Activated CD4-positive, alpha-beta T cell treated with anti-CD3 and anti-CD28 coated beads, Interleukin-2, amount 10 ng/mL, durations not matched to agents 7 days and 5 days (primary cell): ENCODE measurements at regions not wholly inside any gene's neighbourhood (a gene's known extent, or its start where the extent isn't known, plus 50 kb on each side); places are given as distances from the start of the nearest gene placed in this dataset.

Source experiments
- CTCF ChIA-PET: fragments of 350-600 bp; sonication (Branson Sonifier 250); formaldehyde crosslinking; loops from one replicate; lab custom pipeline; 2021; ENCODE audit warnings: antibody characterized with exemption; lab: Charles Lee
- POLR2A ChIA-PET: fragments of 350-600 bp; sonication (Branson Sonifier 250); formaldehyde crosslinking; loops from one replicate; lab custom pipeline; 2021; ENCODE audit warnings: antibody characterized with exemption; lab: Charles Lee
- DNase-seq: peaks from one replicate; pipeline ENCODE4 v3.0.0-alpha.2; 2020
- H3K27ac Mint-ChIP-seq: one replicate; pipeline ENCODE4 v1.8.0; 2021; ENCODE audit warnings: mild to moderate bottlenecking, moderate library complexity, mixed read lengths
- H3K27me3 Mint-ChIP-seq: one replicate; pipeline ENCODE4 v1.8.0; 2021; ENCODE audit warnings: mixed read lengths
- H3K36me3 Mint-ChIP-seq: one replicate; pipeline ENCODE4 v1.8.0; 2021; ENCODE audit warnings: low read depth, mixed read lengths
- H3K4me1 Mint-ChIP-seq: one replicate; pipeline ENCODE4 v1.8.0; 2021; ENCODE audit warnings: mixed read lengths
- H3K4me3 Mint-ChIP-seq: one replicate; pipeline ENCODE4 v1.8.0; 2021; ENCODE audit warnings: mild to moderate bottlenecking, moderate library complexity, mixed read lengths
- H3K9me3 Mint-ChIP-seq: one replicate; pipeline ENCODE4 v1.8.0; 2021; ENCODE audit warnings: mixed read lengths

DNA sequence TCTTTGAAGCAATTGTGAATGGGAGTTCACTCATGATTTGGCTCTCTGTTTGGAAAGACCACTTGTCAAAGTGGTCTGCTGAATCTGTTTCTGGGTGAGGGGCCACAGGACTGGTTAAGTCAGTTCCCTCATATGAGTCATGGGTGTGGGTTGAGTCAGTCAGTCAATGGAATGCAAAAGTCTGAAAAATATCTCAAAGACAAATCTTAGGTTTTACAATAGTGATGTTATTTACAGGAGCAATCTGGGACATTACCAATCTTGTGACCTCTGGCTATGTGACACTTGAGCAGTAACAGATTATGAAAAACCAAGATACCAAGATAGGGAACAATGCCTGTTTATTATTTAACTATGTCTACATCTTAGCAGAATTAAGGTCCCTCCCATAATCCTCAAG, 311.6 kb downstream of the AASDHPPT start:
- CTCF ChIA-PET = no interaction called here
- no peak overlapping the region for H3K27ac Mint-ChIP-seq
- no peaks in the 10 kb centered on the region for H3K36me3 Mint-ChIP-seq
- no peak for DNase-seq
- H3K27me3 Mint-ChIP-seq = no peaks in the 10 kb centered on the region
- POLR2A ChIA-PET = no interaction called here
- no peaks in the 10 kb centered on the region for H3K4me1 Mint-ChIP-seq
- peaks cover 4% of the 10 kb centered on the region for H3K9me3 Mint-ChIP-seq
- no peak overlapping the region for H3K4me3 Mint-ChIP-seq

DNA sequence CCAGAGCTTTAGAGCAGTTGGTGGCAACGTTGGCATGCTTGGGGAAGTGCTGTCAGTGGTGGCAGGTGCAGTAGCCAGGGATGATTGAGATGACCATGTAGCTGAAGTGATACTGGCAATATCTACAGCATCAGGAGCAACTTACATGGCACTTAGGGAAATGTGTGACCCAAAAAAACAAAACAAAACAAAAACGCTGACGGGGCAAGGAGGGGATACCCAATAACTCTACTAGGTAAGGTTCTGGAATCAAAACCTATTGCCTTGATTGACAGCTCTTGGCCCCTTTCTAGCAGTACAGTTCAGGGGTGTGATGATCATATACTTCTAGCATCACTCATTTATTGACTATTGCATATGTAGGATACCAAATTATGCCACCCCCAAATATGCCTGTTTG, 312.6 kb downstream of the AASDHPPT start:
- Mint-ChIP-seq H3K36me3 (no peaks in the 10 kb centered on the region), H3K27ac (no peak overlapping the region), H3K9me3 (peaks cover 4% of the 10 kb centered on the region), H3K27me3 (no peaks in the 10 kb centered on the region), H3K4me3 (no peak overlapping the region), H3K4me1 (no peaks in the 10 kb centered on the region)
- ChIA-PET CTCF (no interaction called here), POLR2A (no interaction called here)
- no peak for DNase-seq

DNA sequence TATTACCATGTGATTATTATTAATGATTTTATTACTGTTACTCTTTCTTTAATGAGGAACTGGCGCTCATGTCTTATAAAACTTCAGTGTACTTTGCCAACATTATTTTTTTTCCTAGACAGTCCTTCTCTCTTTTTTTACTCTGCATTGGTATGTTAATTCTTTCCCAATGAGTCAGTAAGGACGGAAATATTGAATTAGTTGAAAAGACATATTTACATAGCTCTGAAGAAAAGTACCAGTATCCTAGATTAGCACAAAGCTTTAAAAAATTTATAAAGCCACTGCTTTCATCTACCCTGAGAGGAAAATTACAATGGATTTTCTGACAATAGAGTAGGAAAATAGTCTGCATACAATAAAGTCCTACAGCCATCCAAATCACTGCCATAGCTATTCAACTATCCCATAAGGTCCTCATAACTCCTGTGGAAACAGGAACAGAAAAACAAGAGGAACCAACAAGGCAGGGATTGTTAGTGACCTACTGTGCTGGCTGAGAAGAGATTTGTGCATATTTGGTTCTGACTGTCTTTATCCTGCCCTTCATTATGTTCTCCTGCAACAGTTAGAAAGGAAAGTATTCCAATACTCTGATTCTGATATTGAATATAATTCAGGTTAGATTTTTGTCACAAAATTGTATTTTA, 314.4 kb downstream of the AASDHPPT start:
- no peak overlapping the region for H3K27ac Mint-ChIP-seq
- H3K27me3 Mint-ChIP-seq = no peaks in the 10 kb centered on the region
- no peaks in the 10 kb centered on the region for H3K36me3 Mint-ChIP-seq
- DNase-seq = no peak
- H3K4me3 Mint-ChIP-seq = no peak overlapping the region
- H3K9me3 Mint-ChIP-seq = peaks cover 4% of the 10 kb centered on the region
- CTCF ChIA-PET = no interaction called here
- POLR2A ChIA-PET = no interaction called here
- H3K4me1 Mint-ChIP-seq = no peaks in the 10 kb centered on the region

DNA sequence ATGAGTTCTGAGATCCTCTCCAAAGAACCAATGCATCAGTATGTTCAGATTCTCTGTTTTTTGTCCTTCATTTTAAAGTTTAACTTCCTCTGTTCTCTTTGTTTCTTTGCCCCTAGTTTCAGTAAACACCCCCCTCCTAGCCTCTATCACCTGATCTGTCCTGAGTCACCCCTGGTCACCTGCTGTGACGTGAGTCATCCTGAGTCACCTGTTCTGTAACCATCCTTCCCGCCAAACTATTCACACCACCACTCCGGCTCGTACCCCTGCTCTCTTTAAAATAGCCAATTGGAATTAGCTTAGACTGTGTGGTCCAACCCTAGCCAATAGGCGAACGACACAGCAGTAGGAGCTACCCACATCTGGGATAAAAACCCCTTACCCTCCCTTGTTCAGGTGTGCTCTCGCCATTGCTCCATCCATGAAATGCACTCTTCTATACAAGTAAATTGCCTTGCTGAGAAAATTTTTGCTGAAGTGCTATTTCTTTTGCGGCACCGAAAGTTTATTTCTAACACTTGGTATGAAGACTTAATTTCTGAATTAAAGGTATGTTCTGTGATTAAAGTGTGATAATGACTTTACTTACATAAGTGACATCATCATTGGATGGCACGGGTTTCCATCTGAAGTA, 318.4 kb downstream of the AASDHPPT start:
- Mint-ChIP-seq H3K27ac (no peak overlapping the region), H3K4me3 (no peak overlapping the region), H3K9me3 (no peaks in the 10 kb centered on the region), H3K27me3 (no peaks in the 10 kb centered on the region), H3K4me1 (no peaks in the 10 kb centered on the region), H3K36me3 (no peaks in the 10 kb centered on the region)
- DNase-seq = no peak
- ChIA-PET CTCF (no interaction called here), POLR2A (no interaction called here)

DNA sequence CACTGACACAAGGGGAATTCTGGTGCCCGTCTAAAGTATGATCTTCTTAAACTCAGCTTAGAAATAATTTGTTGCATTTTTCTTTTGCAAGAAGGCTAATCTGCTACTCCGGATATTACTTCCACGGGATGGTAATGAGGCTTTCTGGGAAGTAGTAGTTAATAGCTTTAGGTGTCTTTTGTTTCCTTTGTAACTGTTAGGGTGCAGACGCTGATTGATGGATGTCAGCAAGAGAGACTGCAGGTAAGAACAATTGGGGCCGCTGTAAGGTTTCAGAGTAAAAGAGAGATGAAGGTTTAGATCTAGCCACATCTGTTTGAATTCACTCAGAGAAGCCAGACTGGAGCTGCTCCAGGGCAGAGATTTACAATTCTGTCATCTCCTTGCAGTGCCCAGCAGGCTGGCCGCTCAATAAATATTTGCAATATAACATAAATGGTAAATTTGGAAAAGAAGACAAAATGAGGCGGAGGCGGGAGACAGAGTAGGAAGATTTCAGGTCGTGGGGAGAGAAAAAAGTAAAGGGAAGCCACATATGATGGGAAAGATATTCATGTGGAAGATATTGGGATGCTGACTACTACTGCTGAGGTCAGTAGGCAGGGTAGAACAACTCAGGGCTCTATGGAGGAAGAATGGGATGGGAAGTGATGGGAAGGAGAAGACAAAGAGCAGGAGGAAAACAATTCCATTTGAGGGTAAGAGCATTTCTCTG, 320.5 kb downstream of the AASDHPPT start:
- CTCF ChIA-PET = interaction anchor here (0.5 kb wide), 1 partner anchor 286 kb away, joined by 3 read pairs; no protein-coding TSS in a partner anchor
- no peaks in the 10 kb centered on the region for H3K4me1 Mint-ChIP-seq
- no peaks in the 10 kb centered on the region for H3K9me3 Mint-ChIP-seq

DNA sequence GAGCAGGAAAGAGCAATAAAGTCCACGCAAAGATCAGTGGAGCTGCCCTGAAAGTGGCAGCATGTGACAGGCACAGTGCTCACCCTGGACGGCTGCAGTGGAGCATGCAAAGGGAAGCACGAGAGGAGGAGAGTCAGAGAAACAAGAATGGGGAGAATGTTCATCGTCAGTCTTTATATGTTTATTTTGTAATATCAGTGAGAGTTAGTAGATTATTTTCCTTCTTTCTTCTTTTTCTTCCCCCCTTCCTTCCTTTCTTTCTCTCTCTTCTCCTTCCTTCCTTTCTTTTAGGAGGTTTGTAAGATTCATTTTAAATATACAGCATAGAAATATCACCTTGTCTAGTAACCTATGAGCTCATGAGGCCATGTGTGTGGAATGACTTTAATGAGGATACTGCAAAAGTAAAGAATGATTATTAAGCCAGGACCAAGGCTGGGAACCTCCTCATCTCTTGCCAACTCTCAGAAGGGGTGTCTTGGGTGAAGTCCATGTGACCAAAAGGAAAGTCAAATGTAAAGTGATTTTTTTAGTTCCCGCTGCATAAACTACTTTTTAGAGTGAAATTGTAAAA, 321.1 kb downstream of the AASDHPPT start:
- no peak for DNase-seq
- no peaks in the 10 kb centered on the region for H3K36me3 Mint-ChIP-seq
- ChIA-PET CTCF (no interaction called here), POLR2A (no interaction called here)
- no peaks in the 10 kb centered on the region for H3K27me3 Mint-ChIP-seq
- H3K4me1 Mint-ChIP-seq = no peaks in the 10 kb centered on the region
- no peaks in the 10 kb centered on the region for H3K9me3 Mint-ChIP-seq
- no peak overlapping the region for H3K27ac Mint-ChIP-seq
- H3K4me3 Mint-ChIP-seq = no peak overlapping the region

More for the DNA sequence above, 320.5 kb downstream of the AASDHPPT start:
- Mint-ChIP-seq H3K27ac (no peak overlapping the region), H3K27me3 (no peaks in the 10 kb centered on the region), H3K36me3 (no peaks in the 10 kb centered on the region), H3K4me3 (no peak overlapping the region)
- DNase-seq = no peak
- POLR2A ChIA-PET = no interaction called here

DNA sequence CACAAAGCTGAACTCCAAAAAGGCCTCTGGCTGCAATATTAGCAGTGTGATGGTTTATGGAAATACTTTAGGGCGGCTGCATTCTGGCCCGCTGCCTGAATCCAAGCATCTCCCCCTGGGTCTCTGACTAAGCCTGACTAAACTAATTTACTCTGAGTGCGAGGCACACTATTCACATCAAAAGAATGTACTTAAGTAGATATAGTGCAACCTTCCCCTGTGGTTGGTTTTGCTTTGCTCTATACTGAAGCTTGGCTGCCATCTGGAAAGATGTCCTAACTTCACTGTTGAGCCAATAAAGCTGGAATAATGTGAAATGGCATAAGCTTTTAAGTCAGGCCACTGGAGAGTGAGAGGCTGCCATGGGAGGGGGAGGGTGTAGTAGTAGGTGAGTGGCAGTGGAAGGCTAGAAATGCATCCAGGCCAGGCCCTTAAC, 321.6 kb downstream of the AASDHPPT start:
- Mint-ChIP-seq H3K9me3 (no peaks in the 10 kb centered on the region), H3K27me3 (no peaks in the 10 kb centered on the region), H3K4me1 (no peaks in the 10 kb centered on the region), H3K27ac (no peak overlapping the region), H3K36me3 (no peaks in the 10 kb centered on the region), H3K4me3 (no peak overlapping the region)
- CTCF ChIA-PET = no interaction called here
- POLR2A ChIA-PET = no interaction called here
- DNase-seq = no peak

DNA sequence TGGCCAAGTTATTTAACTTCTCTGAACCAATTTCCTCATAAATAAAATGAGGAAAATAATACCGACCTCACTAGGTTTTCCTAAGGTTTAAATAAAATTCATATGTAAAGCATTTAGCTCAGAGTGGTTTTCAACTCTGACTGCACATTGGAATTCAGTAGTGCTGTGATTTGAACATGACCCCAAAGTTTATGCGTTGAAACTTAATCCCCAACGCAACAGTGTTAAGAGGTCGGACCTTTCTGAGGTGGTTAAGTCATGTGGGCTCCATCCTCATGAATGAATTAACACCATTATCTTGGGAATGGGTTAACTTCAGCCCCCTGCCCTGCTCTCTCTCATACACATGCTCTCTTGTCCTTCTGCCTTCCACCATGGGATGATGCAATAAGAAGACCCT, 322.2 kb downstream of the AASDHPPT start:
- Mint-ChIP-seq H3K4me3 (no peak overlapping the region), H3K4me1 (no peaks in the 10 kb centered on the region), H3K27me3 (no peaks in the 10 kb centered on the region), H3K36me3 (no peaks in the 10 kb centered on the region), H3K9me3 (peaks cover 2% of the 10 kb centered on the region), H3K27ac (no peak overlapping the region)
- DNase-seq = no peak
- ChIA-PET POLR2A (no interaction called here), CTCF (no interaction called here)

DNA sequence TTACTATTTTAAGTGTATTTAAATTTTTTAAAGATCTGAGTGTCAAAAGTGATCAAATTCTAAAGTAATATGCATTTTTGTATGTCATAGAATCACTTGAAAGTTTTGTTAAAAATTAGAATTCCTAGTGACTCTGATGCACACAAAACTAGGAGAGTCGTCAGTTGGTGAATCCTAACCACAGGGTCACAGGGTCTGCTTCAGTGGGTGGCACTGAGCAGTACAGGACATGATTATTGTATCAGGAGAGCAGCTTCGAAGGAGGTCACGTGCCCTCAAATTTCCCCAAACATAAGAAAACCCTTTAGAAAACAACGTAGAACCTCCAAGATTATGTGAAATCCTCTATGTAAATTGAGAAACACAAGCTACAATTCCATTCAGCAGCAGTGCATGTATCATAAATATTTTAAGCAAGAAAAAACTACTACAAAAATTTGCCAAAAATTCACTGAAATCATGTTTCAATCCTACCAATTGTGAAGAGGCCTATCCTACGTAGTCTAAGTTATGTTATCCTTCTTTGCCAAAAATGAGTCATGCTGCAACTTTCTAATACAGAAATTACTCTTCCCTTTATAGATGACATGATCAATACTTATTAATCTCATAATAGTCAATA, 323.6 kb downstream of the AASDHPPT start:
- ChIA-PET POLR2A (no interaction called here), CTCF (no interaction called here)

DNA sequence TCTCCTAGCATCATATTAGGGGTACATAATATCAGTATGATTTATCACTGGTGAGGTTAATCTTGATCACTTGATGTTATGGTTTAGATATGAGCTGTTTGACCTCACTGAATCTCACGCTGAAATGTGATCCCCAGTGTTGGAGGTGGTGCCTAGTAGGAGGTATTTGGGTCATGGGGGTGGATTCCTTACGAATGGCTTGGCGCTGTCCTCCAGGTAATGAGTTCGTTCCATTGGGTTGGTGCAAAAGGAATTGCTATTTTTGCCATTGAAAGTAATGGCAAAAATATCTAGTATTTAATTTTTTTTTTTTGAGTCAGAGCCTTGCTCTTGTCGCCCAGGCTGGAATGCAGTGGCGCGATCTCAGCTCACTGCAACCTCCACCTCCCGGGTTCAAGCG, 326.3 kb downstream of the AASDHPPT start:
- Mint-ChIP-seq H3K36me3 (no peaks in the 10 kb centered on the region), H3K9me3 (peaks cover 7% of the 10 kb centered on the region), H3K4me1 (no peaks in the 10 kb centered on the region), H3K4me3 (no peak overlapping the region), H3K27ac (no peak overlapping the region), H3K27me3 (no peaks in the 10 kb centered on the region)
- CTCF ChIA-PET = no interaction called here
- no peak for DNase-seq
- POLR2A ChIA-PET = no interaction called here

More for the DNA sequence above, 323.6 kb downstream of the AASDHPPT start:
- peaks cover 7% of the 10 kb centered on the region for H3K9me3 Mint-ChIP-seq
- no peak for DNase-seq
- no peaks in the 10 kb centered on the region for H3K4me1 Mint-ChIP-seq
- H3K36me3 Mint-ChIP-seq = no peaks in the 10 kb centered on the region
- H3K27ac Mint-ChIP-seq = no peak overlapping the region
- no peak overlapping the region for H3K4me3 Mint-ChIP-seq
- H3K27me3 Mint-ChIP-seq = no peaks in the 10 kb centered on the region

DNA sequence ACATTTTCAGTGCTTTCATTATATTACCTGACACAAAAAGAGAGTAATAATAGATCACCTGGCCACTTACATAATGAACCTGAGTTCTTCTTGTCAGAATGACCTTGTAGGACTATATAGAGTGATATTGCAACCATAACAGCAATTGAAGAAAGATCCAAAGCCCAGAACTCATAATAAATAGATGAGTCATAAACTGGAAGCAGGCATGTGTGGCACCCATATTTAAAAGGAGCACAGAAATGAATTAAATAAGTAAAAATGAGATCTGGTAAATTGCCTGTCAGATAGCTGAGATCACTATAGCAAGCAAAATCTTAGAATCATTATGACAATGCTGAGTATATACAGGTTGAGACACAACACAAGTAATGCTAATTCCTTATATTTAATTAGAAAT, 331.8 kb downstream of the AASDHPPT start:
- H3K4me3 Mint-ChIP-seq = no peak overlapping the region
- no peaks in the 10 kb centered on the region for H3K4me1 Mint-ChIP-seq
- no peaks in the 10 kb centered on the region for H3K36me3 Mint-ChIP-seq
- no peak for DNase-seq
- CTCF ChIA-PET = no interaction called here
- no peaks in the 10 kb centered on the region for H3K27me3 Mint-ChIP-seq
- H3K27ac Mint-ChIP-seq = no peak overlapping the region
- POLR2A ChIA-PET = no interaction called here
- peaks cover 6% of the 10 kb centered on the region for H3K9me3 Mint-ChIP-seq

DNA sequence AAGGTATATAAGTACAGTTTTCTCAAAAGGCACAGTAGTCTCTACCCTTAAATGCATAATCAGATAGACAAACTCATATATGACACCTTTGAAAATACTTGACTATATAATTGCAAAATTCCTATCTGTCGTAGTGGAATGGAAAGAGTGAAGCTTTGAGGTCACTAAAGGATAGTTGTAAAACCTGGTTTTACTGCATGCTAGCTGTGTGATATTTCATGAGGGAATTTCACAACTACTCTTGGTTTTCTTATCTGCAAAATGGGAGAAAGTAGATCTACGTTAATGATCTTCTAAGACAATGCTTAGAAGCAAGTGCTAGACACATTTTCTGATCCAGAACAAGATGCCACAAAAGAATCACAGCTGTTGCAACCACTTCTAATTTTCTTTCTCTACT, 332.2 kb downstream of the AASDHPPT start:
- no peak overlapping the region for H3K27ac Mint-ChIP-seq
- H3K4me1 Mint-ChIP-seq = no peaks in the 10 kb centered on the region
- ChIA-PET POLR2A (no interaction called here), CTCF (no interaction called here)
- H3K27me3 Mint-ChIP-seq = no peaks in the 10 kb centered on the region
- no peak for DNase-seq
- no peak overlapping the region for H3K4me3 Mint-ChIP-seq
- peaks cover 5% of the 10 kb centered on the region for H3K9me3 Mint-ChIP-seq
- no peaks in the 10 kb centered on the region for H3K36me3 Mint-ChIP-seq

DNA sequence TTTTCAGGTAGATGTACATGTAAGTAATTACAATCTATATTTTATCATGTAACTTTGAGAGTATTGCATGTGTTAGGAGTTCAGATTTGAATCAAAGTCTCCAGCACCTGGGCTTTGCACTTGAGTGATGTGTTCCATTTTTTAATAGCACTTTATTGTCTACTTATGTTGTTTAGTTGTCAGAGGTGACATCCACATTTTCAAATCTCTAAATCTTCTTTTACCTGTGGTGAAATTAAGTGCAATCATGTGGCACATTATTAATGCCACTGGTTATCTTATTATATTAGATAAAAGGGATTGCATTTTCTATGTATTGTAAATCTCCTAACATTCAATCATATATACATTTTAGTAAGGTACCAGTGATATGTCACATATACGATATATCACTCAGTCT, 333.4 kb downstream of the AASDHPPT start:
- POLR2A ChIA-PET = no interaction called here
- H3K9me3 Mint-ChIP-seq = peaks cover under 1% of the 10 kb centered on the region
- no peaks in the 10 kb centered on the region for H3K27me3 Mint-ChIP-seq
- H3K36me3 Mint-ChIP-seq = no peaks in the 10 kb centered on the region
- no peak overlapping the region for H3K27ac Mint-ChIP-seq
- CTCF ChIA-PET = no interaction called here
- H3K4me1 Mint-ChIP-seq = no peaks in the 10 kb centered on the region
- no peak overlapping the region for H3K4me3 Mint-ChIP-seq
- no peak for DNase-seq
